ENCODE measurements at regions not wholly inside any gene's neighbourhood (a gene's known extent, or its start where the extent isn't known, plus 50 kb on each side); places are given as distances from the start of the nearest gene placed in this dataset.

- TF ChIP-seq POLR2AphosphoS5 (IDR thresholded peaks at IDR 0.05; ENCODE audit: low read depth, low read length): no peak
- TF ChIP-seq SIN3A (IDR thresholded peaks at IDR 0.05; ENCODE audit: borderline replicate concordance, insufficient read depth, low read length): no peak
- TF ChIP-seq REST (IDR thresholded peaks at IDR 0.05; ENCODE audit: insufficient read depth in 1 of 2, low read depth in 2 of 2, low read length in 2 of 2): no peak
- TF ChIP-seq FOXP2 (optimal IDR thresholded peaks at IDR 0.05; ENCODE audit: borderline replicate concordance, extremely low read depth, extremely low read length, insufficient read depth): no peak
- TF ChIP-seq TAF1 (IDR thresholded peaks at IDR 0.05; ENCODE audit: borderline replicate concordance, insufficient read depth, low read length): no peak
Measured at GRCh38 chr9:12329623-12329985, 363.6 kb upstream of the TYRP1 start.

GRCh38 chr9:12350775-12351174, 342.4 kb upstream of the TYRP1 start:
- TF ChIP-seq FOXP2 (optimal IDR thresholded peaks at IDR 0.05; ENCODE audit: borderline replicate concordance, extremely low read depth, extremely low read length, insufficient read depth) (no peak), SIN3A (IDR thresholded peaks at IDR 0.05; ENCODE audit: borderline replicate concordance, insufficient read depth, low read length) (no peak), REST (IDR thresholded peaks at IDR 0.05; ENCODE audit: insufficient read depth in 1 of 2, low read depth in 2 of 2, low read length in 2 of 2) (no peak), TAF1 (IDR thresholded peaks at IDR 0.05; ENCODE audit: borderline replicate concordance, insufficient read depth, low read length) (no peak)

GRCh38 chr9:12351293-12352044, 341.7 kb upstream of the TYRP1 start:
- TF ChIP-seq FOXP2 (optimal IDR thresholded peaks at IDR 0.05; ENCODE audit: borderline replicate concordance, extremely low read depth, extremely low read length, insufficient read depth): no peak
- TF ChIP-seq POLR2AphosphoS5 (IDR thresholded peaks at IDR 0.05; ENCODE audit: low read depth, low read length): no peak
- no peak for TF ChIP-seq SIN3A (IDR thresholded peaks at IDR 0.05; ENCODE audit: borderline replicate concordance, insufficient read depth, low read length)
- no peak for TF ChIP-seq REST (IDR thresholded peaks at IDR 0.05; ENCODE audit: insufficient read depth in 1 of 2, low read depth in 2 of 2, low read length in 2 of 2)
- no peak for TF ChIP-seq TAF1 (IDR thresholded peaks at IDR 0.05; ENCODE audit: borderline replicate concordance, insufficient read depth, low read length)

GRCh38 chr9:12352045-12352315, 341.2 kb upstream of the TYRP1 start:
- TF ChIP-seq REST (IDR thresholded peaks at IDR 0.05; ENCODE audit: insufficient read depth in 1 of 2, low read depth in 2 of 2, low read length in 2 of 2) (no peak), FOXP2 (optimal IDR thresholded peaks at IDR 0.05; ENCODE audit: borderline replicate concordance, extremely low read depth, extremely low read length, insufficient read depth) (no peak), TAF1 (IDR thresholded peaks at IDR 0.05; ENCODE audit: borderline replicate concordance, insufficient read depth, low read length) (no peak), POLR2AphosphoS5 (IDR thresholded peaks at IDR 0.05; ENCODE audit: low read depth, low read length) (no peak), SIN3A (IDR thresholded peaks at IDR 0.05; ENCODE audit: borderline replicate concordance, insufficient read depth, low read length) (no peak)

GRCh38 chr9:12363439-12363838, 329.7 kb upstream of the TYRP1 start:
- TF ChIP-seq FOXP2 (optimal IDR thresholded peaks at IDR 0.05; ENCODE audit: borderline replicate concordance, extremely low read depth, extremely low read length, insufficient read depth): no peak
- no peak for TF ChIP-seq POLR2AphosphoS5 (IDR thresholded peaks at IDR 0.05; ENCODE audit: low read depth, low read length)

Data from PFSK-1 (cell line).